ENCODE measurements at regions not wholly inside any gene's neighbourhood (a gene's known extent, or its start where the extent isn't known, plus 50 kb on each side); places are given as distances from the start of the nearest gene placed in this dataset.
A peak's percentile ranks its signal among the peaks of the same experiment; 100 is the strongest.
"Not testable (repeated sequence)": the region's sequence is repeated elsewhere in the genome, so short reads cannot be mapped to it uniquely, and the experiment has no call there.

DNA sequence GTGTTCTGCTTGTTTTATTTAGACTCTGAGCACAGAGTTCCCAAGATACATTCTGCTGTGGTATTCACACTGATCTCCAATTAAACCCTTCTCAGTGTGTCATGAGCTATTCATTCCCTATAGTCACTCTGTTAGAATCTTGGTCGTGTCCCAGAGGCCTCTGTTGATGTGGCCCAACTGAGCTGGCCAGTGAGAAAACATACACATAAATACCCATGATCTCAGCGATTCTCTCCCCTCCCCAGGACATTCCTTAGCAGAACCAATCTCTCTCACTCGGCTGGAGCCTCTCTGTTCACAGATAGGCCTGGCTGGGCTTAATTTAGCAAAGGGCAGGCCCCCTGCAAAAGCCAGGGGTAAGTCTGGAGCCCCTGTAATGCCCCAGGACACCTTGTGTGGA is 109.6 kb upstream of the NBPF9 start:
- H3K27me3 ChIP-seq; H3K4me1 ChIP-seq; intact Hi-C loops (cut with DNase I; ENCODE audit: low total_unique reads); H3K27ac ChIP-seq; H3K9me3 ChIP-seq; DNase-seq (ENCODE audit: low spot score in 2 of 2); H3K36me3 ChIP-seq; H3K4me3 ChIP-seq: not testable (repeated sequence)

- DNase-seq (ENCODE audit: low spot score in 2 of 2); H3K4me1 ChIP-seq; intact Hi-C loops (cut with DNase I; ENCODE audit: low total_unique reads); H3K9me3 ChIP-seq; H3K4me3 ChIP-seq; H3K36me3 ChIP-seq; H3K27me3 ChIP-seq; H3K27ac ChIP-seq: not testable (repeated sequence)
Observed at GRCh38 chr1:149213673-149214072, 110.3 kb upstream of the NBPF9 start.

DNA sequence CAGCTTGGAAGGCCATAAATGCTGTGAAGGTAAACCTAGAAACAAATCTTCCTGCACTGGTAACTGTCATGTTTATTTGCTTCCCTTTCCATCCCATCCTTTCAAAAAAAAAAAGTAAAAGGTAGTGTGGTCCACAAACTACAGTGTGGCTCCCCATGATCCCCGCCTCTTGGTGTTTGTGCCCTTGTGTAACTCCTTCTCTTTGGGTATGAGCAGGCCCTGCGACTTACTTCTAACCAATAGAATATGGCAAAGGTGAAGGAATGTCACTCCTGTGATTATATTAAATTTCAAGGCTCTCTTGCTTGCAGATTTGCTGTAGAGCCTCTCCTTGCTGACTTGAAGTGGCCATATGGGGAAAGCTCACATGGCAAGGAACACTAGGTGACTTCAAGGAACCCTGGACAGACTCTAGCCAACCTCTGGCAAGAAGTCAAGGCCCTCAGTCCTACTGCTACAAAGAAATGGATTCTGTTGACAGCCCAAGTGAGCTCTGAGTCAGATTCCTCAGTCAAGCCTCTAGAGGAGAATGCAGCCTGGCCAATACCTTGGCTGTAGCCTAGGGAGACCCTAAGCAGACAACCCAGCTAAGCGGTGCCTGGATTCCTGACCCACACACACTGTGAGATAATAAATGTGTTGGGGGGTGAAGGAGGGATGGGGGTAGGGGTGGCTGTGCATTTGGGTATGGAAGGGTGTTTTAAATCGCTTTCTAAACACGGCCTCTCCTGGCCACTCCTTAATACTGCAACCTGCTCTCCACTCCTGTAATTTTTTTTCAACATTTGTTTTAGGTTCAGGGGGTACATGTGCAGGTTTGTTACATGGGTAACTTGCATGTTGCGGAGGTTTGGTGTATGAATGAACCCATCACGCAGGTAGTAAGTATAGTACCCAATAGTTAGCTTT is 115.0 kb upstream of the NBPF9 start:
- H3K27ac ChIP-seq; H3K4me1 ChIP-seq; H3K36me3 ChIP-seq; DNase-seq (ENCODE audit: low spot score in 2 of 2); H3K27me3 ChIP-seq; intact Hi-C loops (cut with DNase I; ENCODE audit: low total_unique reads); H3K9me3 ChIP-seq; H3K4me3 ChIP-seq: not testable (repeated sequence)

DNA sequence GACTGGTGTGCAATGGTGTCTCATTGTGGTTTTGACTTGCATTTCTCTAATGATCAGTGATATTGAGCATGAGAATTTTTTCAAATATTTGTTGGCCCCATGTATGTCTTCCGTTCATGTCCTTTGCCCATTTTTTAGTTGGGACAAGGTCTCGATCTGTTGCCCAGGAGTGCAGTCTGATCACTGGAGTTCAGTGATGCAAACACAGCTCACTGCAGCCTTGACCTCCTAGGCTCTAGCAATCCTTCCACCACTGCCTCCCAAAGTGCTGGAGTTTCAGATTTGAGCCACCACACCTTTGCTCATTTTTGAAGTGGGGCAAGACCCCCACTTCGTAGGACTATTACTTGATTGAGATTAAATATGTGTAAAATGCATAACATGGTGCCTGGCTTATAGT is 116.2 kb upstream of the NBPF9 start:
- DNase-seq (ENCODE audit: low spot score in 2 of 2): not testable (repeated sequence)

GRCh38 chr1:149220463-149221074 is 117.2 kb upstream of the NBPF9 start:
- H3K36me3 ChIP-seq; intact Hi-C loops (cut with DNase I; ENCODE audit: low total_unique reads); H3K27ac ChIP-seq: not testable (repeated sequence)

More for the DNA sequence above, 116.2 kb upstream of the NBPF9 start:
- intact Hi-C loops (cut with DNase I; ENCODE audit: low total_unique reads); H3K9me3 ChIP-seq; H3K4me1 ChIP-seq; H3K4me3 ChIP-seq; H3K36me3 ChIP-seq; H3K27me3 ChIP-seq; H3K27ac ChIP-seq: not testable (repeated sequence)

GRCh38 chr1:149227933-149228665 is 124.7 kb upstream of the NBPF9 start:
- intact Hi-C loops (cut with DNase I; ENCODE audit: low total_unique reads); H3K27me3 ChIP-seq; H3K4me1 ChIP-seq; H3K4me3 ChIP-seq; DNase-seq (ENCODE audit: low spot score in 2 of 2); H3K36me3 ChIP-seq; H3K9me3 ChIP-seq: not testable (repeated sequence)
- peak overlapping the region in 1 of 2 donors; percentile 42 for H3K27ac ChIP-seq

More at GRCh38 chr1:149220463-149221074, 117.2 kb upstream of the NBPF9 start:
- H3K27me3 ChIP-seq; H3K4me1 ChIP-seq; DNase-seq (ENCODE audit: low spot score in 2 of 2); H3K9me3 ChIP-seq; H3K4me3 ChIP-seq: not testable (repeated sequence)

GRCh38 chr1:149228672-149229585 is 125.6 kb upstream of the NBPF9 start:
- peak overlapping the region in 1 of 2 donors; percentile 42 for H3K27ac ChIP-seq
- intact Hi-C loops (cut with DNase I; ENCODE audit: low total_unique reads); H3K27me3 ChIP-seq: not testable (repeated sequence)

DNA sequence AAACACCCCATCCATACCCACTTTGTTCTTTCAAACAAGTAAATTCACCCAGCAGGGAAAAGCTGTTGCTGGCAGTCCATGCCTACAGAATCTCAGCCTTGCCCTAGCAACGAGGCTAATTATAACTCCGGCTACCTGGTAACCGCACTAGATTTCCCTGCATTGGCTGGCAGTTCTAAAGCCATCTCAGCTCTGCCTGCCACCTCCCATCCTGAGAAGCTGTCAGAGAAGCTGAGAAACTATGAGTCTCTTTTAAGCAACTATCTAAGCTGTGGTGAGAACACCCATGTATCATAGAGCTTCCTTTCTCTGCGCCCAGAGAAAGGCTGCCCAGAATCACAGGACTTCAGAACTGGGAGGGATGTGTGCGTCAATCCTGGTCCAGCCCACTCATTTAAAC is 126.5 kb upstream of the NBPF9 start:
- peak in 1 of 2 donors; percentile 54 for DNase-seq (ENCODE audit: low spot score in 2 of 2)
- H3K4me1 ChIP-seq; H3K36me3 ChIP-seq; H3K27ac ChIP-seq; H3K27me3 ChIP-seq; intact Hi-C loops (cut with DNase I; ENCODE audit: low total_unique reads); H3K4me3 ChIP-seq; H3K9me3 ChIP-seq: not testable (repeated sequence)

More at GRCh38 chr1:149228672-149229585, 125.6 kb upstream of the NBPF9 start:
- not testable (repeated sequence) for H3K4me3 ChIP-seq, H3K4me1 ChIP-seq, H3K9me3 ChIP-seq, H3K36me3 ChIP-seq
- DNase-seq (ENCODE audit: low spot score in 2 of 2): peak in 1 of 2 donors; percentile 25

DNA sequence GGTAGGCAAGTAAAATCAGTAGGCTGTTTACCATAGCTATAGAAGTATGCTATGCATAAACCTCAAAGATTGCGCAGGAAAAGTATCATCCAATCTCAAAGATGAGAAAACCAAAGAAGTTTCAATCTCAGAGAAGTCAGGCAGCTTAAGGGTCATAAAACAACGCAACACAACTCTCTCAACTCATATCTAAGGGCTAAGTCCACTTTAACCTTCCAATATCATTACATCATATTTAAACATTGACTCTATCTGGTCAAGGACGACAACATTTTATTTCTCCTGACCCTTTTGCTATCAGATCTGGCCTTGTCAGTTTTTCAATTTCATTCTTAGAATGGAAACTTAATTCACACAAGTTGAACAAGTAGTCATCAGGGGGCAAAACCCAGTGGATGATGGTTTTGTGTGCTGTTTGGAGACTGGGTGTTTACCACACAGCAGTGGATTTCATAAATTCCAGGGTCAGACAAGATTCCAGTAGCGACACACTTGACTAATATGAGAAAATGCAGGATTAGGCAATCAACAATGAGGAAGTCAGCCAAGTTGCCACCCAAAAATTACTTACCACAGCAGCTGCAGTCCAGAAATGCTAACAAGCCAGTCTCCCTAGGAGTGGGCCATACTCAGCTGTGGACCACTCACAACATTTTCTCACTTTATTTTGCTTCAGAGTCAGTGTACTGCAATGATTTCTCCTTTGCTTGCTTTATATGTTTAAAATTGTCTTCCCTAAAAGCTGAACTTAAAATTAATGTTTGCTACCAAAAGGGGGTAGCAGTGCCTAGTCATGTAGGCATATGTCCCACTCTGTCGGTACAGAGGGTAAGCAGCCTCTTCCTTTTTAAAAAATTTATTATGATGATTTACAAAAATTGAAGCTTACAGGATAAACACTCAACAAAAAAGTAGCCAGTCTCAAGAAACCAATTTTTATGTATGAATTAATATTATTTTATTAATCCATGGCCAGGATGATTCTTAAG is 131.9 kb upstream of the NBPF9 start:
- H3K27ac ChIP-seq; DNase-seq (ENCODE audit: low spot score in 2 of 2); H3K27me3 ChIP-seq; H3K4me1 ChIP-seq; H3K9me3 ChIP-seq; intact Hi-C loops (cut with DNase I; ENCODE audit: low total_unique reads); H3K4me3 ChIP-seq; H3K36me3 ChIP-seq: not testable (repeated sequence)

GRCh38 chr1:149237515-149237914 is 134.2 kb upstream of the NBPF9 start:
- H3K36me3 ChIP-seq; H3K27ac ChIP-seq; H3K4me1 ChIP-seq; H3K9me3 ChIP-seq; H3K4me3 ChIP-seq; intact Hi-C loops (cut with DNase I; ENCODE audit: low total_unique reads); H3K27me3 ChIP-seq; DNase-seq (ENCODE audit: low spot score in 2 of 2): not testable (repeated sequence)

GRCh38 chr1:149239897-149240508 is 136.7 kb upstream of the NBPF9 start:
- H3K4me3 ChIP-seq; H3K27ac ChIP-seq; H3K36me3 ChIP-seq; DNase-seq (ENCODE audit: low spot score in 2 of 2); intact Hi-C loops (cut with DNase I; ENCODE audit: low total_unique reads); H3K27me3 ChIP-seq; H3K9me3 ChIP-seq; H3K4me1 ChIP-seq: not testable (repeated sequence)

Measured in breast epithelium (tissue), 4 donors.